Fibroblast of lung (primary cell): ENCODE measurements at regions not wholly inside any gene's neighbourhood (a gene's known extent, or its start where the extent isn't known, plus 50 kb on each side); places are given as distances from the start of the nearest gene placed in this dataset.

Experiments
- DNase-seq, 2 donors: peaks; one replicate each; pipeline versions ENCODE4 v3.0.0 to v3.0.0-alpha.2; 2010; ENCODE audit warnings: low read depth in 2 of 2
- H2AFZ ChIP-seq: 2 replicates; pipeline ENCODE4 v1.5.1; 2012; ENCODE audit warnings: low read length, control low read depth, inconsistent platforms
- H3K27ac ChIP-seq: 2 replicates; pipeline ENCODE4 v1.5.1; 2011; ENCODE audit warnings: low read length, control low read depth; ENCODE audit not compliant: insufficient read depth
- H3K27me3 ChIP-seq: 2 replicates; pipeline ENCODE4 v1.5.1; 2011; ENCODE audit warnings: mild to moderate bottlenecking, low read length; ENCODE audit not compliant: control insufficient read depth, insufficient read depth
- H3K36me3 ChIP-seq: 2 replicates; pipeline ENCODE4 v1.5.1; 2011; ENCODE audit warnings: low read length; ENCODE audit not compliant: control insufficient read depth, insufficient read depth
- H3K4me1 ChIP-seq: 2 replicates; pipeline ENCODE4 v1.5.1; 2011; ENCODE audit warnings: low read length; ENCODE audit not compliant: control insufficient read depth, insufficient read depth; ENCODE audit errors: extremely low read depth
- H3K4me2 ChIP-seq: 2 replicates; pipeline ENCODE4 v1.5.1; 2011; ENCODE audit warnings: low read length, control low read depth; ENCODE audit not compliant: insufficient read depth; ENCODE audit errors: extremely low read depth
- H3K4me3 ChIP-seq, 4 experiments: fragments of 200-600 bp in 1 of 4; sonication (generic) in 1 of 4; replicated peaks in 1 of 4; 2 replicates each; pipeline ENCODE4 v1.5.1; 2011 to 2016; ENCODE audit warnings: low read length in 4 of 4, low read depth in 3 of 4, mild to moderate bottlenecking in 3 of 4, control low read depth in 2 of 4, inconsistent platforms in 1 of 4, mixed read lengths in 1 of 4; ENCODE audit not compliant: insufficient read depth in 1 of 4; ENCODE audit errors: control extremely low read depth in 1 of 4
- H3K79me2 ChIP-seq: 2 replicates; pipeline ENCODE4 v1.5.1; 2012; ENCODE audit warnings: mild to moderate bottlenecking, low read length, inconsistent platforms; ENCODE audit not compliant: control insufficient read depth, insufficient read depth
- H3K9ac ChIP-seq: 2 replicates; pipeline ENCODE4 v1.5.1; 2011; ENCODE audit warnings: mild to moderate bottlenecking, low read length, control low read depth; ENCODE audit not compliant: insufficient read depth
- H3K9me3 ChIP-seq: 2 replicates; pipeline ENCODE4 v1.5.1; 2012; ENCODE audit warnings: low read depth, low read length; ENCODE audit not compliant: control insufficient read depth, insufficient read depth
- H4K20me1 ChIP-seq: 2 replicates; pipeline ENCODE4 v1.5.1; 2011; ENCODE audit warnings: low read length; ENCODE audit not compliant: control insufficient read depth, insufficient read depth; ENCODE audit errors: extremely low read depth
- CTCF ChIP-seq, 2 donors: IDR thresholded peaks in 1 of 2; conservative IDR thresholded peaks in 1 of 2; 1 replicate in 1 of 2; 2 replicates in 1 of 2; pipeline ENCODE4 v1.5.1; 2011 to 2012; ENCODE audit warnings: low read length in 2 of 2, control low read depth in 1 of 2, inconsistent platforms in 1 of 2, low read depth in 1 of 2, mild to moderate bottlenecking in 1 of 2
- EZH2 ChIP-seq: IDR thresholded peaks from 2 replicates; pipeline ENCODE4 v1.5.1; 2012; ENCODE audit warnings: low read length, control low read depth, mild to moderate bottlenecking; ENCODE audit errors: missing control alignments

- H3K4me1 ChIP-seq: no peaks in the 10 kb centered on the region
- no peak overlapping the region for H2AFZ ChIP-seq
- DNase-seq: no peak
- H4K20me1 ChIP-seq: peaks cover 1% of the 10 kb centered on the region
- H3K9ac ChIP-seq: no peak overlapping the region
- H3K4me2 ChIP-seq: no peak overlapping the region
- H3K9me3 ChIP-seq: no peaks in the 10 kb centered on the region
- TF ChIP-seq EZH2: no peak
- no peak overlapping the region for H3K27ac ChIP-seq
- H3K4me3 ChIP-seq: no peak overlapping the region
- H3K27me3 ChIP-seq: no peaks in the 10 kb centered on the region
- no peaks in the 10 kb centered on the region for H3K79me2 ChIP-seq
- H3K36me3 ChIP-seq: no peaks in the 10 kb centered on the region
Measured at GRCh38 chr9:26418480-26418879, 474.1 kb downstream of the CAAP1 start.

DNA sequence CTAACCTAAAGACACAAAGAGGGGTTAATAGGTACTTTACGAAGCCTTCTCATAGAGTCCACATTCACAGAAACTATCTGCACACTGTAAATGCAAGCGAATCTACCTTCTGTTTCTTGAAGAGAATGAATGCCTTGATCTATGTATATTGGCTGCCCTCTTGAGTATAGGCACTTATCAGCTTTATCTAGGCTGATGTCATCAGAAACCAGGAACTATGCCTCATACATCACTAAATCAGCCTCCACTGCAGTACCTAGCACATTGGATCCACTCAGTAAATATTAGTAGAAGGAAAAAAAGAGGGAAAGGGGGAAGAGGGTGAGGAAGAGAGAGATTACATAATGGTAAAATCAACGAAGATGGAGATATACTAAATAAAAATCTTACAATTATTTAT is 477.1 kb downstream of the CAAP1 start:
- Histone ChIP-seq H3K4me3 (no peak overlapping the region), H3K4me1 (no peaks in the 10 kb centered on the region), H3K9me3 (no peaks in the 10 kb centered on the region), H2AFZ (no peak overlapping the region), H3K36me3 (no peaks in the 10 kb centered on the region), H3K27ac (no peak overlapping the region), H3K9ac (no peak overlapping the region), H4K20me1 (peaks cover 1% of the 10 kb centered on the region), H3K79me2 (no peaks in the 10 kb centered on the region), H3K27me3 (no peaks in the 10 kb centered on the region), H3K4me2 (no peak overlapping the region)
- TF ChIP-seq EZH2 (no peak), CTCF (conservative IDR thresholded peaks at IDR 0.05 in 1 of 2, IDR thresholded peaks at IDR 0.05 in 1 of 2; ENCODE audit: low read depth in 1 of 2, low read length in 2 of 2) (no peak)
- DNase-seq: no peak

- TF ChIP-seq CTCF (conservative IDR thresholded peaks at IDR 0.05 in 1 of 2, IDR thresholded peaks at IDR 0.05 in 1 of 2; ENCODE audit: low read depth in 1 of 2, low read length in 2 of 2): no peak
- TF ChIP-seq EZH2: no peak
- Histone ChIP-seq H3K27me3 (no peaks in the 10 kb centered on the region), H3K36me3 (no peaks in the 10 kb centered on the region), H3K4me1 (no peaks in the 10 kb centered on the region), H3K9ac (no peak overlapping the region), H3K27ac (no peak overlapping the region), H4K20me1 (no peaks in the 10 kb centered on the region), H3K9me3 (no peaks in the 10 kb centered on the region), H3K79me2 (no peaks in the 10 kb centered on the region), H3K4me3 (no peak overlapping the region), H3K4me2 (no peak overlapping the region), H2AFZ (no peak overlapping the region)
- no peak for DNase-seq
Measured at GRCh38 chr9:26413611-26414010, 479.0 kb downstream of the CAAP1 start.
